Duodenal mucosa (tissue), 2 donors: ENCODE measurements at regions not wholly inside any gene's neighbourhood (a gene's known extent, or its start where the extent isn't known, plus 50 kb on each side); places are given as distances from the start of the nearest gene placed in this dataset.

Experiments
- H3K27ac ChIP-seq: one replicate; pipeline ENCODE4 v1.7.0; 2013; ENCODE audit warnings: low read depth, low read length
- H3K27me3 ChIP-seq, 2 donors: one replicate each; pipeline ENCODE4 v1.7.0; 2013; ENCODE audit warnings: low read length in 2 of 2, control low read depth in 1 of 2; ENCODE audit not compliant: insufficient read depth in 2 of 2, control insufficient read depth in 1 of 2
- H3K36me3 ChIP-seq, 2 donors: one replicate each; pipeline ENCODE4 v1.7.0; 2013; ENCODE audit warnings: low read length in 2 of 2, control low read depth in 1 of 2; ENCODE audit not compliant: insufficient read depth in 2 of 2, control insufficient read depth in 1 of 2
- H3K4me1 ChIP-seq, 2 donors: one replicate each; pipeline ENCODE4 v1.7.0; 2013; ENCODE audit warnings: low read length in 2 of 2, control low read depth in 1 of 2; ENCODE audit not compliant: insufficient read depth in 2 of 2, control insufficient read depth in 1 of 2
- H3K4me3 ChIP-seq, 2 donors: one replicate each; pipeline ENCODE4 v1.7.0; 2013; ENCODE audit warnings: low read length in 2 of 2, low read depth in 1 of 2
- H3K9ac ChIP-seq, 2 donors: one replicate each; pipeline ENCODE4 v1.7.0; 2013; ENCODE audit warnings: low read length in 2 of 2, low read depth in 1 of 2
- H3K9me3 ChIP-seq, 2 donors: one replicate each; pipeline ENCODE4 v1.7.0; 2013; ENCODE audit warnings: low read length in 2 of 2, control low read depth in 1 of 2; ENCODE audit not compliant: control insufficient read depth in 1 of 2

DNA sequence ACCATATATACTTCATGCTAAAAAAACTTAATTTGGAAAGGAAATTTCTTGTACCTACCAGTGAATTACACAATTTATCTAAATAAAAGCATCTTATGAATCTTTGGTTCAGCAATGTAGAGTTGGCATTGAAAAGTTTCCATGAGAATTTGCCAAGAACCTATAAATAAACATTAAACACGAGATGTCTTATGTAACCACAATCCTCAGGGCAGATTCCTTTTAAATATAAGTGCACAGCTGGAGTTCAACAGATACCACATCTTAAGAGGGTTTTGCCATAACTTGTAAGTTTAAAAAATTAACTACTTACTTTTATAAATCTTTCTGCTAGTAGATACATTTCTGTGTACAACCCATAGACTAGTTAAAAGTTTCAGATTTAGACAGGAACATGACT, 499.3 kb upstream of the ARRDC4 start:
- no peak overlapping the region for H3K9ac ChIP-seq
- no peak overlapping the region for H3K27ac ChIP-seq

GRCh38 chr15:97463696-97464095, 496.8 kb upstream of the ARRDC4 start:
- no peak overlapping the region for H3K4me3 ChIP-seq
- no peaks in the 10 kb centered on the region for H3K36me3 ChIP-seq
- no peak overlapping the region for H3K9ac ChIP-seq
- H3K4me1 ChIP-seq: no peaks in the 10 kb centered on the region
- no peaks in the 10 kb centered on the region for H3K27me3 ChIP-seq
- no peak overlapping the region for H3K27ac ChIP-seq
- H3K9me3 ChIP-seq: no peaks in the 10 kb centered on the region

More for the DNA sequence above, 499.3 kb upstream of the ARRDC4 start:
- Histone ChIP-seq H3K4me1 (no peaks in the 10 kb centered on the region), H3K36me3 (no peaks in the 10 kb centered on the region), H3K9me3 (no peaks in the 10 kb centered on the region), H3K4me3 (no peak overlapping the region), H3K27me3 (no peaks in the 10 kb centered on the region)

- H3K9ac ChIP-seq: no peak overlapping the region
- no peaks in the 10 kb centered on the region for H3K4me1 ChIP-seq
- no peak overlapping the region for H3K27ac ChIP-seq
- H3K4me3 ChIP-seq: no peak overlapping the region
- H3K27me3 ChIP-seq: no peaks in the 10 kb centered on the region
- no peaks in the 10 kb centered on the region for H3K36me3 ChIP-seq
- peaks cover 0 to 2% of the 10 kb centered on the region in 2 donors for H3K9me3 ChIP-seq
Measured at GRCh38 chr15:97470417-97470816, 490.1 kb upstream of the ARRDC4 start.

- no peaks in the 10 kb centered on the region for H3K4me1 ChIP-seq
- H3K36me3 ChIP-seq: no peaks in the 10 kb centered on the region
- no peak overlapping the region for H3K27ac ChIP-seq
- H3K9me3 ChIP-seq: peaks cover 0 to 2% of the 10 kb centered on the region in 2 donors
- H3K27me3 ChIP-seq: no peaks in the 10 kb centered on the region
- H3K4me3 ChIP-seq: no peak overlapping the region
- no peak overlapping the region for H3K9ac ChIP-seq
Measured at GRCh38 chr15:97473627-97474026, 486.9 kb upstream of the ARRDC4 start.

- no peaks in the 10 kb centered on the region for H3K27me3 ChIP-seq
- H3K9ac ChIP-seq: no peak overlapping the region
- H3K36me3 ChIP-seq: no peaks in the 10 kb centered on the region
- no peak overlapping the region for H3K27ac ChIP-seq
- H3K4me1 ChIP-seq: no peaks in the 10 kb centered on the region
- H3K9me3 ChIP-seq: no peaks in the 10 kb centered on the region
- no peak overlapping the region for H3K4me3 ChIP-seq
Measured at GRCh38 chr15:97479957-97480356, 480.5 kb upstream of the ARRDC4 start.

DNA sequence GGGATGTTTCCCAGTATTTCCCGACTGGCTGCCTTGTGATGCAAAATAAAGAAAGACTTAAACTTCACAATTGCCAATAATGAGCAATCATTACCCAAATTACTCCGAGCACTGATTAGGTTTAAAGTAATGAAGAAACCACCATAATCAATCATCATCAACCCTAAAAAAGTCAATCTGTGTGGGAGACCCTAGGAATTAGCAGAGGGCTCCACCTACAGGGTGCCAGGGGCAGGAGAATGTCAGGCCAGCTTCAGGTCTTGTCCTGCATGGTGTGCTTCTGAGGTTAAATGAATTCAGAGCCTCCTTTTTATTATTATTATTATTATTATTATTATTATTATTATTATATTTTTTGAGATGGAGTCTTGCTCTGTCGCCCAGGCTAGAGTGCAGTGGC, 478.0 kb upstream of the ARRDC4 start:
- Histone ChIP-seq H3K36me3 (no peaks in the 10 kb centered on the region), H3K9me3 (no peaks in the 10 kb centered on the region), H3K4me1 (no peaks in the 10 kb centered on the region), H3K9ac (no peak overlapping the region), H3K27me3 (no peaks in the 10 kb centered on the region), H3K27ac (no peak overlapping the region), H3K4me3 (no peak overlapping the region)

DNA sequence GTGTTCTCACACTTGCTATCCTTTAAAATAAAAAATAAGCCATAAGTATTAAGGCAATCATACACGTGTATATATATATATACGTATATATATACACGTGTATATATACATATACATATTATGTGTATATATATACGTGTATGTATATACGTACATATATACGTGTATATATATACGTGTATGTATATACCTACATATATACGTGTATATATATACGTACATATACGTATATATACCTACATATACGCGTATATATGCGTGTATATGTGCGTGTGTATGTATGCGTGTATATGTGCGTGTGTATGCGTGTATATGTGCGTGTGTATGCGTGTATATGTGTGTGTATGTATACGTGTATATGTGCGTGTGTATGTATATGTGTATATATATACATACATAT, 477.3 kb upstream of the ARRDC4 start:
- H3K4me3 ChIP-seq: no peak overlapping the region
- H3K9me3 ChIP-seq: no peaks in the 10 kb centered on the region
- H3K27me3 ChIP-seq: no peaks in the 10 kb centered on the region
- H3K36me3 ChIP-seq: no peaks in the 10 kb centered on the region
- no peak overlapping the region for H3K27ac ChIP-seq
- H3K4me1 ChIP-seq: no peaks in the 10 kb centered on the region
- H3K9ac ChIP-seq: no peak overlapping the region

DNA sequence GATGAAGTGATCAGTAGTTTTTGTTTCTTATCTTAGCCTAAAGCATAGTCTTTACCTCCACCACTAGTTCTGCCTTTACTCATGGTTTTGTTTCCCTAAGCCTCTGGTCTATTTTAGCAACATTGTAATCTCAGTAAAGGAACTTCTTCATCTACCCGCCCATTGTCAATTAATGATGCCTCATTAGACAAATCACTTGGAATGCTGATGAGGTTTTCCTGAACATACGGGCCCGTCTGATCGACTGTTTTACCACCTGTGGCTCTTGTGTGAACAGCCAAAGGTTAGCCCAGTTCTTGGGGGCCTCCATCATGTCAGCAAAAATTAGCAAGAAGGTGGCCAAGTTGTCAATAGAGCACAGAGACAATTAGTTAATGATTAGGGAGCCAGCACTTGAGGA, 470.1 kb upstream of the ARRDC4 start:
- H3K9ac ChIP-seq: no peak overlapping the region
- no peaks in the 10 kb centered on the region for H3K36me3 ChIP-seq
- no peaks in the 10 kb centered on the region for H3K4me1 ChIP-seq
- no peak overlapping the region for H3K27ac ChIP-seq
- no peak overlapping the region for H3K4me3 ChIP-seq
- H3K9me3 ChIP-seq: no peaks in the 10 kb centered on the region
- no peaks in the 10 kb centered on the region for H3K27me3 ChIP-seq

DNA sequence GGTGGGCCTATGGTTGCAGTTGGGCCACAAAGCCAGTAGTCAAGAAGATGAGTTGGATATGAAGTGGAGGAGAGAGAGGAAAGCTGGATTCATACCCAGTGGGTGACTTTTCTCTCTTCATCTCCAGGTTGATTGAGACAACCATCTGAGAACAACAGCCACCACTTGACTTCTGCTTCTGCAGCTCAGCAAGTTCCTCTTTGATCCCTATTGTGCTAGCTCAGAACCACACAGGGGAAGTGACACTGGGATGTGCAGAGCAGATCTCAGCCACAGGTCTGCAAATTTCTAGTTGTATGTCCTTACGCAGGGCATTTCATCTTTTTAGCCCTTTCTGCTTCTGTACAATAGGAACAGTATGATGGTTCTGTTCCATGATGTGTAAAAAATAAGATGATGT, 459.2 kb upstream of the ARRDC4 start:
- Histone ChIP-seq H3K9me3 (no peaks in the 10 kb centered on the region), H3K4me1 (no peaks in the 10 kb centered on the region), H3K27me3 (no peaks in the 10 kb centered on the region), H3K4me3 (no peak overlapping the region), H3K9ac (no peak overlapping the region), H3K36me3 (no peaks in the 10 kb centered on the region), H3K27ac (no peak overlapping the region)

DNA sequence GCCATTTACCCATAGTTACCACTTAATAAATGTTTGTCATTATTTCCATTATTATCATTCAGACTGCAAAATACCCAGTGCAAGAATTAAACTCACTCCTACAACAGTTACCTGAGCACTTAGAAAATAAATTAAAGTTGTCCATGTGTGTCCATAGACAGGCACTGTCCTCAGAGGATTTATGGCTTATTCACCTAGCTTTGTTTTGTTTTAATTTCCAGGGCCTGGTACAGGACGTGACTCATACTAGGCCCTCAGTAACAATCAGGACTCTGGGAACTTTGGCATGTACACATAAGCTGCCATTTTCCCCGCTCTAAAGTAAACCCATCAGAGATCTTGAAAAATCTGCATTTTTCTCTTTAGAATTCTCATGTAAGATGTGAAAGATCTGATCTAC, 458.5 kb upstream of the ARRDC4 start:
- Histone ChIP-seq H3K4me3 (no peak overlapping the region), H3K4me1 (no peaks in the 10 kb centered on the region), H3K9me3 (no peaks in the 10 kb centered on the region), H3K36me3 (no peaks in the 10 kb centered on the region), H3K9ac (no peak overlapping the region), H3K27me3 (no peaks in the 10 kb centered on the region), H3K27ac (no peak overlapping the region)
